GM12864 (cell line): ENCODE measurements at regions not wholly inside any gene's neighbourhood (a gene's known extent, or its start where the extent isn't known, plus 50 kb on each side); places are given as distances from the start of the nearest gene placed in this dataset.

ENCODE experiments used
- DNase-seq: peaks from one replicate; pipeline ENCODE4 v3.0.0-alpha.2; 2011; ENCODE audit warnings: low read depth
- H3K4me3 ChIP-seq: 2 replicates; pipeline ENCODE4 v1.5.1; 2011; ENCODE audit warnings: mild to moderate bottlenecking, low read depth, low read length, control low read depth
- TF ChIP-seq, protein P1 (sequence below): IDR thresholded peaks from 2 replicates; pipeline ENCODE4 v1.5.1; 2011; ENCODE audit warnings: low read depth, mild to moderate bottlenecking, moderate library complexity, low read length, control low read depth, inconsistent platforms; ENCODE audit errors: missing control alignments

DNA sequence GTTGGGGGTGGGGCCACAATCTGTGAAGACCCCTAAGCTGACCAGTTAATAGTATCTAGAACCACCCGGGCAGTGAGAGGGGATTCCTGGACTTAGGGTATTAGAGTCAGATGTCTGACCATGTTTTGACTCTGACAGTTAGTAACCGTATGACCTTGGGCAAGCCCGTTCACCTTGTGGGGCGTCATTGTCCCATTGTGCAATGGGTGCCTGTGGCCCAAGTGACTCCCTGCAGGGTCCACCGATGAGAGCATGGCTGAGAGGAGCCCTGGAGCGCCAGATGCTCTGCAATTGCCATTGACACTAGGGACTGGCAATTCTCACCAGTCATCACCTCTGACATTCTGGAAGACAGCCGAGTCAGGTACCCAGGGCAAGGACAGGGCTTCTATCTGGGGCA lies 225.9 kb upstream of the CSF3R start:
- H3K4me3 ChIP-seq = no peak overlapping the region
- TF ChIP-seq, protein P1, sequence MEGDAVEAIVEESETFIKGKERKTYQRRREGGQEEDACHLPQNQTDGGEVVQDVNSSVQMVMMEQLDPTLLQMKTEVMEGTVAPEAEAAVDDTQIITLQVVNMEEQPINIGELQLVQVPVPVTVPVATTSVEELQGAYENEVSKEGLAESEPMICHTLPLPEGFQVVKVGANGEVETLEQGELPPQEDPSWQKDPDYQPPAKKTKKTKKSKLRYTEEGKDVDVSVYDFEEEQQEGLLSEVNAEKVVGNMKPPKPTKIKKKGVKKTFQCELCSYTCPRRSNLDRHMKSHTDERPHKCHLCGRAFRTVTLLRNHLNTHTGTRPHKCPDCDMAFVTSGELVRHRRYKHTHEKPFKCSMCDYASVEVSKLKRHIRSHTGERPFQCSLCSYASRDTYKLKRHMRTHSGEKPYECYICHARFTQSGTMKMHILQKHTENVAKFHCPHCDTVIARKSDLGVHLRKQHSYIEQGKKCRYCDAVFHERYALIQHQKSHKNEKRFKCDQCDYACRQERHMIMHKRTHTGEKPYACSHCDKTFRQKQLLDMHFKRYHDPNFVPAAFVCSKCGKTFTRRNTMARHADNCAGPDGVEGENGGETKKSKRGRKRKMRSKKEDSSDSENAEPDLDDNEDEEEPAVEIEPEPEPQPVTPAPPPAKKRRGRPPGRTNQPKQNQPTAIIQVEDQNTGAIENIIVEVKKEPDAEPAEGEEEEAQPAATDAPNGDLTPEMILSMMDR = no peak
- DNase-seq = no peak

DNA sequence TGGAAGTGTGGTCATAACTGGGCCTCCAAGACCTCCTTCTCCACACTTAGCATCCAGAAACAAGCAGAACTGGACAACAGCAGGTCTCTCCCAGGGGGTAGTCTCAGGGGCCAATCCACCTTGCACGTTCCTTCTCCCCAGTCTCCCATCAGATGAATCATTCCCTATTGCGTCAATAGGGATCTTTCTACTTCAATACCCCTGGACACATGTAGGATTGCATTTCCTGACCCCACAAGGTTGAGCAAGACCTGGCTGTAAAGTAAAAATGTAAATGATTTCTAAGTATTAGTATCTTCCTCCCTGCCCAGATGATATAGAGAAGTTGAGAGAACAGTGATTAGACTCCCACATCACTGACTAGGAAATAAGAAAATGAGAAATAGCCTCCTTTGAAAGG lies 224.5 kb upstream of the CSF3R start:
- DNase-seq = no peak
- H3K4me3 ChIP-seq = no peak overlapping the region
- TF ChIP-seq, protein P1 = no peak

DNA sequence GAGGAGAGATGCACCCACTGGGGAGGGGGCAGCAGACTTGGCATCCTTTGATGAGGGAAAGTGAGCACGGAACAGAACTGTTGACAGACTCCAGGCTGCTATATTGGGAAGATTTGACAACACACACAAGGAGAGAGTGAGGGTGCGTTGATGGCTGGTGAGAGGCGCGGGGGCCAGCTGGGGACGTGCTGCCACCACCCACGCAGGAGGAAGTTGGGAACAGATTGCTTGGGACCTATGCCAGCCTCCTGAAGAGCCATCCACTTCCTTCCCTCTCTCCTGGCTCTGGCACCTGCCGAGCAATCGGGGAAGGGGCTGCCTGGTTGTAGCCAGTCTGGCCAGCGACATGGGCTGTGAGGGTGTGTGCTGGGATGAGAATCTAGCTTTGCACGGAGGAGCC lies 223.7 kb upstream of the CSF3R start:
- TF ChIP-seq, protein P1 = no peak
- DNase-seq = no peak
- H3K4me3 ChIP-seq = no peak overlapping the region

DNA sequence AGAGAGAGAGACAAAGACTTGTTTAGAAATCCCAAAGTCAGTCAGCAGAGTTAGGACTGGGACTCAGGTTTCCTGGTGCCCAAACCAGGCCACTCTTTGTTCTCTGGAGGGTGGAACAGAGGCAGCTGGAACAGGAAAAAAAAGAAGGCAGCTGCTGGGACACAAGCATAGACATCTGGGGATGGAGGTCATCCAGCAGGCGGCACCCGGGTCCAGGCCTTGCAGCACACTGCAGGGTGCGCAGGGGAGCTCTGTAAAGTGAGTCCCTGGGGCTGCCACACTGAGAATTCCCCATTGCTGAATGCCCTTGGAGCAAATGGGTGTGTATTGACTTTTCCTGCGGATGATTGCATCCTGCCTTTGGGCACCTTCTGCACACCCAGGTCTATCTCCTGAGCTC lies 222.9 kb upstream of the CSF3R start:
- DNase-seq = no peak
- no peak overlapping the region for H3K4me3 ChIP-seq

DNA sequence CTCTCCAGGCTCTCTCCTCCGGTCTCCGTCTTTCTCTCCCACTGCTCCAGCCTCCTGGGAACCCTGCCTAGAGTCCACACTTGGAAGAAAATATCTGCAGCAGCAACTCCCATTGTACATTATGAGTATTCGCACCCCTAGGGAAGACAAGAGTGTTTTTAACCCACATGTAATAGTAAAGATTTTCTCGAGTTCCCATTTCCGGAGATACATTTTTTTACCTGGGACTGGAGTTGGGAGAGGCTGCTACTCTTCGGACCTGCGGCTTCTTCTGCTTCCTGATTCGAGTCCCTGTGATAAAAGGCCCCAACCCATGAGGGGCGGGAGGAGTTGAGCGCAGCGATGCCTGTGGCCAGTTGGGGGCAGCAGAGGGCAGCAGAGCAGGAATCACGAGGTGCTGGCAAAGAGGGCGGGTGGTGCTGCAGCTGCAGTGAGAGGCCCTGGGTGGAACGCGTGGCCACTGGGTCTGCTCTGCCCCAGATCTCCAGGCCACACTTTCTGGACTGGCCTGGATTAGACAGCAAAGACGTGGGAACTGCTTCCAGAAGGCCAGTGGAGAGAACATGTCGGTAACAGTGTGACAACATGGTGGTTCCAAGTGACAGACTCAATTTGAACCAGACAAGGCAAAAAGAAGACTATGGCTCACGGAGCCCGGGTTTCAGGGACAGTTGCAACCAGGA lies 221.0 kb upstream of the CSF3R start:
- TF ChIP-seq, protein P1 = peak; percentile 94
- peak; percentile 12 for DNase-seq
- H3K4me3 ChIP-seq = no peak overlapping the region

More for the DNA sequence above, 222.9 kb upstream of the CSF3R start:
- TF ChIP-seq, protein P1 = no peak

DNA sequence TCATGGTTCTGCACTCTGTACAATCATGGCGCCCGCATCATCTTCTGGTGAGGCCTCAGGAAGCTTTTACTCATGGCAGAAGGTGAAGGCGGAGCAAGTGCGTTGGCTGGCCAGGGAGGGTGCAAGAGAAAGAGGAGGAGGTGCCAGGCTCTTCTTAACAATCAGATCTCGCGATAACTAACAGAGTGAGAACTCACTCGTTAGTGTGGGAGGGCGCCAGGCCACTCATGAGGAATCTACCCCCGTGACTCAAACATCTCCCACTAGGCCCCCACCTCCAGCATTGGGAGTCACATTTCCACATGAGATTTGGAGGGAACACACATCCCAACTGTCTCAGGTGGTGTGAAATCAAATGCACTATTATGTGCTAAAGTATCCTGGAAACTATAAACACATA lies 220.2 kb upstream of the CSF3R start:
- TF ChIP-seq, protein P1 = no peak
- DNase-seq = no peak
- no peak overlapping the region for H3K4me3 ChIP-seq

DNA sequence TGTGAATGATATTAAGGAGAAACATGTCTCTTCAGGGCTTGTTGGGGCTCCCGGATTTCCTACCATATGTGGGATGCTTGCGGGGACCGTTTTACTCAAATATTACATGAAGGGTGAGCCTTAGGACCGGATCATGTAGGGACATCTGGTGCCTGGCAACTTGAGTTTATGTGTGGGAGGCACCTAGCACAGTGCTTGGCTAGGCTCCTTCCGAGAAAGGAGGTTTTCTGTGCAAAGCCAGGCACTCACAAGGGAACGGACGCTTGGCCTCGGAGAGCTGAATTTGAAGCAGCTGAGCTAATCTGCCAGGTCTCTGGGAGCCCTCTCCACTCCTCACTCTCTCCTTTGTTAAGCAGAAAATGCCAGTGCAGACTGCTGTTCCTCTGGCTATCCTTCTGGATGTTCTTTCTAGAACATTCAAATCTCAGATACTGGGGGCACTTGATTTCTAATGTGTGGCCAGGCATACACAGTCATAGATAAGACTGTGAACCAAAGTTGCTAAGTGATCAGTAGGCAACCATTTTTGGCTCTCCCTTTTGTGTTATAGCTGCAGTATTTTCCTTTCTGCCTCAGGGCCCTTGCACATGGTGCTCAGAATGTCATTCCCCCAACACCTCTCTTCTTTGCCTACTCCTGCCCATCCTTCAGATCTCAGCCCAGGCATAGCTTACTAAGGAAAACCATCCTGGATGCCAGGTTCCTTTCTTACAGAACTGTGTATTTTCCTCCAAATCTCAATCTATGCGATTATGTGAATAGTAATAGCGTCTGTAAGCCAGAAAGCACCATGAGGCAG lies 216.6 kb upstream of the CSF3R start:
- no peak overlapping the region for H3K4me3 ChIP-seq
- TF ChIP-seq, protein P1 = no peak
- DNase-seq = no peak
